HUES64 (cell line): ENCODE measurements at regions not wholly inside any gene's neighbourhood (a gene's known extent, or its start where the extent isn't known, plus 50 kb on each side); places are given as distances from the start of the nearest gene placed in this dataset.
"Not testable (repeated sequence)": the region's sequence is repeated elsewhere in the genome, so short reads cannot be mapped to it uniquely, and the experiment has no call there.

Source experiments
- H3K27ac ChIP-seq: 2 replicates; pipeline ENCODE4 v1.7.0; 2013; ENCODE audit warnings: low read depth, low read length, inconsistent platforms
- H3K27me3 ChIP-seq: 2 replicates; pipeline ENCODE4 v1.6.1; 2013; ENCODE audit warnings: mild to moderate bottlenecking, low read length; ENCODE audit not compliant: insufficient read depth
- H3K36me3 ChIP-seq: 2 replicates; pipeline ENCODE4 v1.6.1; 2013; ENCODE audit warnings: mild to moderate bottlenecking, low read length; ENCODE audit not compliant: insufficient read depth
- H3K4me1 ChIP-seq: 2 replicates; pipeline ENCODE4 v1.6.1; 2013; ENCODE audit warnings: mild to moderate bottlenecking, low read length, moderate library complexity; ENCODE audit not compliant: insufficient read depth
- H3K4me3 ChIP-seq: 2 replicates; pipeline ENCODE4 v1.5.1; 2013; ENCODE audit warnings: mild to moderate bottlenecking, low read length, moderate library complexity
- H3K9ac ChIP-seq: 2 replicates; pipeline ENCODE4 v1.6.1; 2013; ENCODE audit warnings: mild to moderate bottlenecking, low read depth, low read length
- H3K9me3 ChIP-seq: 2 replicates; pipeline ENCODE4 v1.6.1; 2013; ENCODE audit warnings: low read depth, low read length; ENCODE audit not compliant: insufficient read depth
- WGBS: fragments of 150-250, 120-280 bp; methylation state at CpG from one replicate; pipeline ENCODE4 v1.1.7; 2013; ENCODE audit warnings: missing lambda C conversion rate; 5-methylcytosine and 5-hydroxymethylcytosine counted together

DNA sequence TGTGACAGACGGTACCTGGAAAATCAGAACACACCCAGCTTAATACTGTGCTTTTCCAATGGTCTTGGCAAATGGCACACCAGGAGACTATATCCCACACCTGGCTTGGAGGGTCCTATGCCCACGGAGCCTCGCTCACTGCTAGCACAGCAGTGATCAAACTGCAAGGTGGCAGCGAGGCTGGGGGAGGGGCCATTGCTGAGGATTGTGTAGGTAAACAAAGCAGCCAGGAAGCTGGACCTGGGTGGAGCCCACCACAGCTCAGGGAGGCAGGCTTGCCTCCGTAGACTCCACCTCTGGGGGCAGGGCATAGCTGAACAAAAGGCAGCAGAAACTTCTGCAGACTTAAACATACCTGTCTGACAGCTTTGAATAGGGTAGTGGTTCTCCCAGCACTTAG lies 498.0 kb downstream of the C12orf50 start:
- not testable (repeated sequence) for H3K4me3 ChIP-seq, H3K36me3 ChIP-seq, H3K4me1 ChIP-seq, H3K9ac ChIP-seq, H3K27me3 ChIP-seq, H3K9me3 ChIP-seq, H3K27ac ChIP-seq
- WGBS, result 90% methylated on average over 5 of the region's 5 CpGs

DNA sequence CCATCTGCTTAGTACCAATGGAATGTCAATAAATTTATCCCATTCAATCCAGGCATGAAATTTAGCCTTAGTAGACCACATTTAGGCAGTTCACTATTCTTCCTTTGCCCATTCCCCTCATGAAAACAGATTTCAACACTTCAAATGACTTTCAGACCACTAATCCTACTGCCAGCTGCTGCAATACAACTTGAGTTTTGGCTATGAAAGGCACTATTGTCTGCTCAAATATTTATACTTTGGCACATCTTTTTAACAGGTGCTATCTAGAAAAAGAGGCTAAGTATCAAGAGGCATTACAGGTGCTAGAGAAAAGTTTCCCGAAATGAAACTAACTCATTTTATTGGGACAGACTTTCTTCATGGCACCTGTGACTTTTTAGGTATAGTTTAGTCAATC lies 499.8 kb downstream of the C12orf50 start:
- 97% methylated on average over 1 of the region's 1 CpG for WGBS
- no peak overlapping the region for H3K27ac ChIP-seq
- no peaks in the 10 kb centered on the region for H3K36me3 ChIP-seq
- no peaks in the 10 kb centered on the region for H3K27me3 ChIP-seq
- H3K9me3 ChIP-seq, result no peaks in the 10 kb centered on the region
- H3K9ac ChIP-seq, result no peak overlapping the region
- no peak overlapping the region for H3K4me3 ChIP-seq
- no peaks in the 10 kb centered on the region for H3K4me1 ChIP-seq

GRCh38 chr12:87520968-87521367 lies 508.2 kb downstream of the C12orf50 start:
- WGBS, result 90% methylated on average over 1 of the region's 2 CpGs
- no peaks in the 10 kb centered on the region for H3K9me3 ChIP-seq
- H3K36me3 ChIP-seq, result no peaks in the 10 kb centered on the region
- no peak overlapping the region for H3K27ac ChIP-seq
- no peak overlapping the region for H3K4me3 ChIP-seq
- no peaks in the 10 kb centered on the region for H3K4me1 ChIP-seq
- H3K9ac ChIP-seq, result no peak overlapping the region
- no peaks in the 10 kb centered on the region for H3K27me3 ChIP-seq

- no peaks in the 10 kb centered on the region for H3K27me3 ChIP-seq
- 96% methylated on average over 1 of the region's 1 CpG for whole genome bisulfite sequencing
- H3K27ac ChIP-seq, result no peak overlapping the region
- no peaks in the 10 kb centered on the region for H3K36me3 ChIP-seq
- H3K9ac ChIP-seq, result no peak overlapping the region
- no peaks in the 10 kb centered on the region for H3K9me3 ChIP-seq
- no peaks in the 10 kb centered on the region for H3K4me1 ChIP-seq
- H3K4me3 ChIP-seq, result no peak overlapping the region
Measured at GRCh38 chr12:87518481-87518880, 510.7 kb downstream of the C12orf50 start.

- no peaks in the 10 kb centered on the region for H3K27me3 ChIP-seq
- no peak overlapping the region for H3K4me3 ChIP-seq
- no peaks in the 10 kb centered on the region for H3K4me1 ChIP-seq
- WGBS, result 92% methylated on average over 1 of the region's 1 CpG
- no peak overlapping the region for H3K9ac ChIP-seq
- H3K27ac ChIP-seq, result no peak overlapping the region
- H3K36me3 ChIP-seq, result no peaks in the 10 kb centered on the region
- H3K9me3 ChIP-seq, result no peaks in the 10 kb centered on the region
Measured at GRCh38 chr12:87518036-87518435, 511.2 kb downstream of the C12orf50 start.

DNA sequence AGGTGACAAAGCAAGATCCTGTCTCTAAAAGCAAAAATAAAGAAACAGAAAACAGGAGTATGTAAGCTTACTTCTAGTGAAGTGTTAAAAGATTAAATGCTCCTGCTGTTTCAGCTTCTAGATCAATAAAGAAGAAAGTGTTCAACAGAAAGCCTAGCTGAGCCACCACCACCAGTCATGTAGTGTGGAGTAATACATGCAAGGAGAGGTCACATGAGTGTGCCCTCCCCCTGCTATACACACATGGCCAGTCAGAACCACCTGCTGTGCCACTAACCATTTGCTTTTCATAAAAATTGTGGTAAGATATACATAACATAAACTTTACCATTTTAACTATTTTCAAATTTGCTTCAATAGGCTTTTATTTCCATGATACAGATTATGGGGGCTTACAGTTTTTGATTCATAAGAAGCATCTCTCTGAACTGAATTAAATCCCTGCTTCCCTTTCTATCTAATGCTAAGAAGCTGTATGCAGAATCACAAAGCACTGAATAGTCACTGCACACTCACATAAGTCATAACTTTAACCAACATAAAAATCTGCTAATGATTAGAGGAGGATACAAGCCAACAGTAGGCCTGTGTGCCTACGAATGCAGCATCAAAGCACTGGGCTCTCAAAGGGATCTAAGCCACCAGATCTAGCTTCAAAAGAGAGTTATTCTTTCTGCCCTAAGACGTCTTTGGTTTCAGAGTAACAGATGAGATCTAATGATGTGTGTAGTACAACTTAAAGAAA lies 515.5 kb downstream of the C12orf50 start:
- Histone ChIP-seq H3K27me3 (no peaks in the 10 kb centered on the region), H3K36me3 (no peaks in the 10 kb centered on the region), H3K9ac (no peak overlapping the region), H3K4me3 (no peak overlapping the region), H3K27ac (no peak overlapping the region), H3K9me3 (no peaks in the 10 kb centered on the region), H3K4me1 (no peaks in the 10 kb centered on the region)
- WGBS, result 87% methylated on average over 2 of the region's 2 CpGs

DNA sequence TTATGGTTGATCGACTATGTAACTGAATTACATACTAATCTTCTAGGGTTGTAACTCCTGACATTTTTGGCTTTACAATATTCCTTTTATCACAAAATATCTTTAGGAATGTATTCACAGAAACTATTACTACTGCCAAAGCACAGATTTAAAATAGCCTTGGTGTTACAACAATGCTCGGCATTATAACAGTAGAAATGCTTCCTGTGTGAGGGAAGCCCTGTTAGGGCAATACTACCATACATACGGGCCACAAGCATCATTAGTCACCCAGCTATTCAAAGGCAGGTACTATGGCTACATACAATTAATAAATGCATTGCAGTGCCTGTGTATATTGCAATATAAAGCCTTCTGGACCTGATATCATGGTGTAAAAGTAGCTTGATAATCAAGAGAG lies 517.8 kb downstream of the C12orf50 start:
- WGBS, result 90% methylated on average over 2 of the region's 3 CpGs
- Histone ChIP-seq H3K9me3 (no peaks in the 10 kb centered on the region), H3K9ac (no peak overlapping the region), H3K27me3 (no peaks in the 10 kb centered on the region), H3K4me1 (no peaks in the 10 kb centered on the region), H3K27ac (no peak overlapping the region), H3K36me3 (no peaks in the 10 kb centered on the region), H3K4me3 (no peak overlapping the region)

GRCh38 chr12:87509237-87509820 lies 519.9 kb downstream of the C12orf50 start:
- Histone ChIP-seq H3K9me3 (no peaks in the 10 kb centered on the region), H3K4me3 (no peak overlapping the region), H3K36me3 (no peaks in the 10 kb centered on the region), H3K27me3 (no peaks in the 10 kb centered on the region), H3K27ac (no peak overlapping the region), H3K4me1 (no peaks in the 10 kb centered on the region), H3K9ac (no peak overlapping the region)

DNA sequence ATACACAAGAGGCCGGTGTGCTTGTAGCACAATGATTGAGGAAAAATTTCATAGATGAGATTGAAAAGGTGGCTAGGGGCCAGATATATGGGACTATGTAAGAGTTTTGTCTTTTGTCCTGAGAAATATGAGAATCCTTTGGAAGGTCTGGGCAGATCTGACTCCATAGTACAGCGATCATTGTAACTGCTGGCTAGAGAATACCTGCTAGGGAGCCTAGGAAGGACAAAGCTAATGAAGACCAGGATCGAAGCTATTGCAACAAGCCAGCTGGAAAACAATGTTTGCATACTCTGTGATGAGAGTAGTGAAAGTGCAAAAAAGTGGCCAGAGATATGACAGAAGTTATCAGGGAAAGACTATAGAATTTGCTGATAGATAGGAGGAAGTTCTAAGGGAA lies 537.6 kb downstream of the C12orf50 start:
- Histone ChIP-seq H3K36me3 (no peaks in the 10 kb centered on the region), H3K9me3 (no peaks in the 10 kb centered on the region), H3K4me3 (no peak overlapping the region), H3K27me3 (no peaks in the 10 kb centered on the region), H3K27ac (no peak overlapping the region), H3K4me1 (no peaks in the 10 kb centered on the region), H3K9ac (no peak overlapping the region)
- WGBS, result 93% methylated on average over 3 of the region's 3 CpGs

- no peaks in the 10 kb centered on the region for H3K36me3 ChIP-seq
- no peak overlapping the region for H3K4me3 ChIP-seq
- no peaks in the 10 kb centered on the region for H3K4me1 ChIP-seq
- no CpG with 5 or more reads among the region's 1 CpG for WGBS
- H3K27me3 ChIP-seq, result no peaks in the 10 kb centered on the region
- H3K9ac ChIP-seq, result no peak overlapping the region
- 0 out of 2 replicates have a peak, but pooled peaks cover 4% of the 10 kb centered on the region for H3K9me3 ChIP-seq
- H3K27ac ChIP-seq, result no peak overlapping the region
Measured at GRCh38 chr12:87491089-87491488, 538.1 kb downstream of the C12orf50 start.

DNA sequence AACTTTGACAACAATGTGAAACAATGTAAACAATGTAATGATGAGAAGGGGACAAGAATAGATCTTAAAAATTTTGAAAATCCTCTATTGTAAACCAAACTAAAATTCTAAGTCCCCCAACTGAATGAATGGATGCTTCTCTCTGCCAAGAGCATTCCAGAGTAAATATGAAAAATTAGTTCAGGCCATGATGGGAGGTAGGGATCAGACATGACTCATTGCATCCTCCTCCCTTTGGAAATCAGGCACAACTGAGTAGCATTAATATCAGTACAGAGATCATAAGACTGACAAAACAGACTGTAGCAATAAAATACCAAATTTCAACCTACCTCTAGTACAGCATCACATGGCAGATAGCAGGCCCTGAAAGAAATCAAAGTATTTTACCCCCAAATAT lies 559.9 kb downstream of the C12orf50 start:
- Histone ChIP-seq H3K9ac (no peak overlapping the region), H3K4me1 (peaks cover 23% of the 10 kb centered on the region), H3K9me3 (no peaks in the 10 kb centered on the region), H3K36me3 (no peaks in the 10 kb centered on the region), H3K27ac (no peak overlapping the region), H3K4me3 (no peak overlapping the region), H3K27me3 (no peaks in the 10 kb centered on the region)

DNA sequence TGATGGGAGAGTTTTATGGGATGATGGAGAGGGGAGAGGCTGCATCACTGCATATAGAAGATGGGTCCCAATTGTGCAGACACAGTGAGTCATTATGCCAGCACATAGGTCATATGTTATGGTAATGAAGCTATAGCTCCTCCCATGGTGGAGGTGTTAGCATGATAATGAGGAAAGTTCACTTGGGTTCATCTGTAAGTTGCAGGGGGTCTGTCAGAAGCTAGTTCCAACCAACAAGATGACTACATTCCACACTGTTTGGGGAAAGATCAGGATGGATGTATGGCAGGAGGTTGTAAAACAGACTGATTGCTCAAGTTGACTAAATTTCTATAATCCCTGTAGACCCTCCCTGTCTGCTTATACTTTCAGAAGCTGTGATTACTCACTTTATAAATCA lies 561.3 kb downstream of the C12orf50 start:
- H3K4me3 ChIP-seq, result no peak overlapping the region
- H3K9me3 ChIP-seq, result no peaks in the 10 kb centered on the region
- H3K4me1 ChIP-seq, result peaks cover 23% of the 10 kb centered on the region

More for the DNA sequence above, 561.3 kb downstream of the C12orf50 start:
- Histone ChIP-seq H3K27ac (peak overlapping the region; percentile 42; the same call in 1 of the 2 replicates), H3K27me3 (no peaks in the 10 kb centered on the region), H3K36me3 (no peaks in the 10 kb centered on the region), H3K9ac (no peak overlapping the region)
